ENCODE measurements at regions not wholly inside any gene's neighbourhood (a gene's known extent, or its start where the extent isn't known, plus 50 kb on each side); places are given as distances from the start of the nearest gene placed in this dataset.
"Not testable (repeated sequence)": the region's sequence is repeated elsewhere in the genome, so short reads cannot be mapped to it uniquely, and the experiment has no call there.

DNA sequence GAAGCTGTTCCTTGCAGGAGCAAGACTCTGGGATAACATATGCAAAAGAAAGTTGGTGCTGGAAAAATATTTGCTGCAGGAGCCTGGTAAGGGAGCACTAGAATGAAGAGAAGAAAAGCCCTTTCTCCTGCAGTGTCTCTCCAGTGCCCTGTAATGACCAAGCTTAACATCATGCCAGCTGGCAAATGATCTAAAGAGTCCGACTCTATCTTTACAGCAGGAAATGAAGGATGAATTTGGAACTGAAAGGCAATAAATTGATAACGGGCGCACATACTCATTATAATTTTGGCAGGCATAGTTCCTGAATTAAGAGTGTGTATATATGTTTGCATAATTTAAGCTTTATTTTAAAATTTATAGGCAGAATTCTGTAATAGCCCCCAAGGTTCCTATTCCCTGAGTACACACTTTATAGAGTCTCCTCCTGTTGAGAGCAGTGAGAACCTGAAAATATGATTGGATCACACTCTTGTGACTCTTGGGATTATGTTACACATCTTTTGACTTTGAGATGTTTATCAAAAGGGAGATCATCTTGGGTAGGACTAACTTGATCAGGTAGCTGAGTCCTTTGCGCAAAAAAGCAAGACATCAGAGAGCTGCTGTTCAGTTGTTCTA lies 299.0 kb upstream of the MBL2 start:
- ATAC-seq (no peak), DNase-seq (ENCODE audit: missing footprints) (no peak)
- intact Hi-C loops (cut with DNase I) = no loop called here

DNA sequence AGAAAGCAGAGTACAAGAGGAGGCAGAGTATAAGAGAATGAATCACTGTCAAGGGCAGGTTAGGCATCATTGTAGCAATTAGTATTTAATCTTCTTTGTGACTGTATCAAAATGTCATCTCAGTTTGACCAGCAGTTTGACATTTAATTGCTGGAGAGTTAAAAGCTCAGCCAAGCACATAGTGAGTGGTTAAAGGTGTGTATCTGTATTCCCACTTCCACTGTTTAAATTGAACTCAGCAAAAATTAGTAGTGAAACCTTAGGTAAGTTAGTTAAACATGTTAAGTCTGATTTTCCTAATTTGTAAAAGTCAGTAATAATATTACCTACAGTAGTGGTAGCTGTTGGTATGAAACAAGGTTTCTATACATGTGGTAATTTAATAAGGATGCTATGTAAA lies 296.4 kb upstream of the MBL2 start:
- DNase-seq (ENCODE audit: missing footprints) = no peak
- intact Hi-C loops (cut with DNase I) = no loop called here
- ATAC-seq = no peak

DNA sequence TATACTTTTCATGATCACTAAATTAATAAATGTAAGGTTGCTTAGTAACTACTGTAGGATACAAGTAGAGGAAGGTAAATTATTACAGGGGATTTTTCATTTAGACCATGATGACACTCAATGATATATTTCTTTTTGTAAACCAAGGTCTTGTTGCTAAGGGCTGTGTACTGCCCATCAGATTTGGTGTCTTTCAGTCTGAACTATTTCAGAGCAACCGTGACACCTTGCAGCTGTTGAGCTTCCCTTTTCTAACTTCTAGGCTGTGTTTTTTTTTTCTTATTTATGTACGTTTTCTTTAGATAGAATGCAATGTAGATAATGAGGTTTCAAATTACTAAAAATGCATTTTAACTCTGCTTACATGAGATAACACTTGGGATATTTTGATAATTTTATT lies 292.0 kb upstream of the MBL2 start:
- intact Hi-C loops (cut with DNase I) = no loop called here
- DNase-seq (ENCODE audit: missing footprints) = no peak
- no peak for ATAC-seq

DNA sequence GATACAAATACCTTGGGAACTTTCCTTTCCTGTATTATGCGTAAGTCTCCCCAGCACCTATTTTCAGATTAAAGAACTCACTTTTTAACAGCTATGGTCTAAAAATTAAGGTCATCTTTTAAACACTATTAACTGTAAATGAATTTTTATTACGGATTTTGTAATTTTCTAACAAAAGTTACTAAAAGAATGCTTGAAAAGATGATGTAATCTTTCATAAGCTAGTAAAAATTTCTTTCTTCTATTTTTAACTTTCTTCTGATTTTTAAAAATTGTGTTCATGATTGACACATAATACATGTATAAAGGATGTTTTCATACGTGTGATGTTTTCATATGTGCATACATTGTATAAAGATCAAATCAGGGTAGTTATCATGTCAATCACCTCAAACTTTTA lies 291.2 kb upstream of the MBL2 start:
- no peak for DNase-seq (ENCODE audit: missing footprints)
- intact Hi-C loops (cut with DNase I) = no loop called here
- no peak for ATAC-seq

DNA sequence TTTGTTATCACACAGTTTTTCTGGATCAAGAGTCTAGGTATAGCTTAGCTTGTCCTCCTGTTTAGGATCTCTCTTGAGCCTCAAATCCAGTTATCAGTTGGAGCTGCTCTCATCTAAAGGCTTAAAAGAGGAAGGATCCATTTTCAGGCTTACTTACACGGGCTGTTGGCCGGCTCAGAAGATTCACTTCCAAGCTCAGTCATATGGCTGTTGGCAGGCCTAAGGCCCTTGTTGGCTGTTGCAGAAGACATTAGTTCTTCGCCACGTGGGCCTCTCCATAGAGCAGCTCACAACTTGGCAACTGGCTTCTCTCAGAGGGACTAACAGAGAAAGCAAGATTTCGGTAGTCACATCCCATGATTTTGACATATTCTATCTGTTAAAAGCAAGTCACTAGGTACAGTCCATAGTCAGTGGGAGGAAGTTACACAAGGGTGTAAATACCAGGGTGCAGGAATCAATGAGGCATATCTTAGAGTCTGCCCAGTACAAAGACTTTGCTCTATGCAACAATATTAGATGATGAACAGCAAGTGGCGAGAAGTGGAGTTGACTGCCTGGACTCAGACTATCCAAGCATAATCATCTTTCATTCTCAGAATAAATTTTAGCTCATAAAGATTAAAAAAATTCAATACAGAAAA lies 280.1 kb upstream of the MBL2 start:
- ATAC-seq (no peak), DNase-seq (ENCODE audit: missing footprints) (no peak)
- intact Hi-C loops (cut with DNase I) = no loop called here

DNA sequence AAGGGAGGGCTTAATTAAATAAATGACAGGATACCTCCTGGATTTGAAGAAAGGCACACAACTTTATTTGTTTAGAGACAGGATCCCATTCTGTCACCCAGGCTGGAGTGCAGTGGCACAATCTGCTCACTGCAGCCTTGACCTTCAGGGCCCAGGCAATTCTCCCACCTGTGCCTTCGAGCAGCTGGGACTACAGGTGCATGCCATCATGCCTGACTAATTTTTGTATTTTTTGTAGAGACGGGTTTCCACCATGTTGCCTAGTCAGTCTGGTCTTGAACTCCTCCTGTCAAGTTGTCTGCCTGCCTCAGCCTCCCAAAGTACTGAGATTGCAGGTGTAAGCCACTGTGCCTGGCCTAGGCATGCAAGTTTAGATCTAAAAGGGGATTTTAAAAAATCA lies 272.7 kb upstream of the MBL2 start:
- ATAC-seq (no peak), DNase-seq (ENCODE audit: missing footprints) (no peak)
- intact Hi-C loops (cut with DNase I) = no loop called here

DNA sequence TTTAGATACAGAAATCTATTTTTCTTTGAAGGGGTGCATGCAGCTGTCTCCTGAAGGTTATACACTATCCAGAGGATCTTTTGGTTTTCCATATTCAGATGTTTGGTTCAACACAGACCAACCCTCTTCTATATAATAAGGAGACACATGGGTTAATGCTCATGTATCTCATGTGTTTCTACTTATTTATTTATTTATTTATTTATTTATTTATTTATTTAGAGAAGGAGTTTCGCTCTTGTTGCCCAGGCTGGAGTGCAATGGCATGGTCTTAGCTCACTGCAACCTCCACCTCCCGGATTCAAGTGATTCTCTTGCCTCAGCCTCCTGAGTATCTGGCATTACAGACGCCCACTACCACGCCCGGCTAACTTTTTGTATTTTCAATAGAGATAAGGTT lies 263.2 kb upstream of the MBL2 start:
- ATAC-seq; intact Hi-C loops (cut with DNase I); DNase-seq (ENCODE audit: missing footprints): not testable (repeated sequence)

DNA sequence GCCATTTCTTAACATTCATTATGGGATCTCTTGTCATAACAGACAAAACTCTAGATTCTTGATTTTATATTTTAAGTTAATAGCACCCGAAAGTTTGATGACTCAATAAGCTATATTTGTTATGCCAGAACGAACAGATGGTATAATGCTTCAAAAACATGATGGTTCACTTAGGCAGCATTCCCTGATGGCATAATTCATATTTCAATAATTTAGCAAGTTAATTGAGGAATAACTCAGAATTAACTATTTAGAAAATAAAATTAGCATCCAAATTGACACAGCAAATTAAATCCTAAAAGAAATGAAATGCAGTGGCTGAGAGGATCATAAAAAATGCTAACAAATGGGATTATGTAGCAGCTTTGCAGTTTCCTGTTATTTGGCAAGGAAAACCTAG lies 260.8 kb upstream of the MBL2 start:
- DNase-seq (ENCODE audit: missing footprints) = no peak
- intact Hi-C loops (cut with DNase I) = no loop called here
- ATAC-seq = no peak

DNA sequence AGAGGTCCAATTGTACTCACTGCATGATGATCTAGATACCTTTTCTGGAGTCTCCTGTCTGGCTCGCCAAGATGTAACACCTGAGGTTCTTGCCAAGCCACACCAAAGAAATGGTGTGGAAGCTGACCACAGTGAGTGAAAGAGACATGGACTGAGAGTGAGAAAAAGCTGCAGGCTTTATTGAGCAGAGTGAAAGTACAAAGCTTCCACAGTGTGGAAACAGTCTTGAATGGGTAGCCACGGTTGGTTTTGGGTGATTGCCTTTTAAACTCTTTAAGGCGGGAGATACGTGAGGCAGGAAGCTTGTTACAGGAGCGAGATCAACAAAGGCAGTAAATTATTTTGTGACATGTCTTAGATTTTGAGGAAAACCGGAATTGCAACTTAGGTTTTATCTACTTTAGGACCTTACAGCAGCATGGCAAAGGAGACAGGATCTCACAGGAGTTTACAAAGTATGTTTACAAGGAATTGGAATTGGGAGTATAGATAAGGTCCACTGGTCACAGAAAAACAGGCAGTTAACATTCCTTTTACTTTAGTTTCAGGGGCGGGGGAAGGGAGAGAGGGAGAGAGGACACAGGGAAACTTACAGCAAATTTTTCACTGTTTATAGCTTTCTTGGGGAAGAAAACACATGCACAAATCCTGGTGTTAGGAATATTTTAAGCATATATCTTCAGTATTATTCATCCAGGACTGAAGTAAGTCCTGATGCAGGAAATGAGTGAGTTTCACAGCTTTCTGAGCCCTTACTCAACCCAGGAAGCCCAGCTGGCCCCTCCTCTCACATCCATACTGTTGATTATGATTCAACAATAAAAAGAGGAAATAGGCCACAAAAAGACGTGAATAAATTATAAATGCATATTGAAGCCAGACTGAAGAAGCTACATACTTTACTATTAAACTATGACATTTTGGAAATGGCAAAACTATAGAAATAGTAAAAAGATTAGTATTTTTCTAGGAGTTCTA lies 257.6 kb upstream of the MBL2 start:
- DNase-seq (ENCODE audit: missing footprints) = peak; percentile 44
- intact Hi-C loops (cut with DNase I) = not testable (repeated sequence)

DNA sequence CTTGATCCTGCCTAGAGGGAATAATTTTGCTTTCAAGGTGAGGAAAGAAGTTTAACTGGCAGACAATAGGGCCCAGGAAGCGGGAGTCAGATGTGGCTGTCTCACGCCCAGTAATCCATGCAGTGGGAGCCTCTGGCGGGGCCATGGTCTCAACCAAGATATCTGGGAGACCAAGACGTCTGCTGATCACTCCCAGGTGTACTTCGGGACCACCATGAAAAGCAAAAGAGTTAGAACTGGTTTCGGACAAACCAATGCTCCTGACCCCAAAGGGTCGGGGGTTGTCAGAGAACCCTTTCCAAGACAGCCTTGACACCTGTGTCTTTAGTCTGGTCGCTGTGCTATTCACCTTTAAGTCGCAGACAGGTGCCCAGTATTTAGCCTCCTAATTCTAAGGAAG lies 256.9 kb upstream of the MBL2 start:
- DNase-seq (ENCODE audit: missing footprints) (no peak), ATAC-seq (no peak)
- intact Hi-C loops (cut with DNase I) = no loop called here

More for the DNA sequence above, 257.6 kb upstream of the MBL2 start:
- not testable (repeated sequence) for ATAC-seq

DNA sequence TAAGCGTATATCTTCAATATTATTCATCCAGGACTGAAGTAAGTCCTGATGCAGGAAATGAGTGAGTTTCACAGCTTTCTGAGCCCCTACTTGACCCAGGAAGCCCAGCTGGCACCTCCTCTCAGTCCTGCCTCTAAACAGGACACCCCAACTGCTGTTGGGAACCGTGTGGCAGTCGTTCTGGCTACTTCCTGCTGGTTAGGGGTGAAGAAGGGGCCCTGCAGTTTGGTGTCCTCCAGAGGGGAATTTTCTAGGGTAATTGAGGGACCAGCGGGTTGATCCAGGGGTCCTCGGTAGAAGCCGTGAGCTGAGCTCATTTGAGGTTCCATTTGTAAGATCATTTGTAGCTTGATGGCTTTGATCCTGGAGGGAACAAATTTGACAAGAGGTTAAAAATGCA lies 253.2 kb upstream of the MBL2 start:
- ATAC-seq; DNase-seq (ENCODE audit: missing footprints); intact Hi-C loops (cut with DNase I): not testable (repeated sequence)

DNA sequence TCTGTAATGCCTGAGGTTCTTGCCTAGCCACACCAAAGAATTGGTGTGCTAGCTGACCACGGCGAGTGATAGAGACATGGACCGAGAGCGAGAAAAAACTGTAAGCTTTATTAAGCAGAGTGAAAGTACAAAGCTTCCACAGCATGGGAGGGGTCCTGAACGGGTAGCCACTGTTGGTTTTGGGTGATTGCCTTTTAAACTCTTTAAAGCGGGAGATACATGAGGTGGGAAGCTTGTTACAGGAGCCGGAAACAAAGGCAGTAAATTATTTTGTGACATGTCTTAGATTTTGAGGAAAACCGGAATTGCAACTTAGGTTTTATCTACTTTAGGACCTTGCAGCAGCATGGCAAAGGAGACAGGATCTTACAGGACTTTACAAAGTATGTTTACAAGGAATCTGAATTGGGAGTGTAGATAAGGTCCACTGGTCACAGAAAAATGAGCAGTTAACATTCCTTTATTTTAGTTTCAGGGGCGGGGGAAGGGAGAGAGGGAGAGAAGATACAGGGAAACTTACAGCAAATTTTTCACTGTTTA lies 252.7 kb upstream of the MBL2 start:
- intact Hi-C loops (cut with DNase I) = no loop called here
- ATAC-seq = no peak
- DNase-seq (ENCODE audit: missing footprints) = no peak

DNA sequence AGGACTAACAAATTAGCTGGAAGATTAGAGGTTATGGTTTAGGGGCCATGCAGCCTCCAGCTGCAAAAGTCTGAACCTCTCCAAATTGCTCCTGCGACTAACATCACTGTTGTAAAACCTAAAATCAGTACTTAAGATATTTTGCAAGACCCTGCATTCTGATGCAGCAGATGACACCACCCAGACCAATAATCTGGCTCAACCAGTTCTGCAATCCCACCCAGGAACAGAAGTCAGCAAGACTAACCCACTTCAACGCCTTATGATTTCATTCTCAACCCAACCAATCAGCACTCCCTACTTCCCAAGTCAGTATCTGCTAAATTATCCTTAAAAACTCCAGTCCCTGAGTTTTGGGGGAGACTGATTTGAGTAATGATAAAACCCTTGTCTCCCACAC lies 250.8 kb upstream of the MBL2 start:
- ATAC-seq (no peak), DNase-seq (ENCODE audit: missing footprints) (no peak)
- intact Hi-C loops (cut with DNase I) = no loop called here

DNA sequence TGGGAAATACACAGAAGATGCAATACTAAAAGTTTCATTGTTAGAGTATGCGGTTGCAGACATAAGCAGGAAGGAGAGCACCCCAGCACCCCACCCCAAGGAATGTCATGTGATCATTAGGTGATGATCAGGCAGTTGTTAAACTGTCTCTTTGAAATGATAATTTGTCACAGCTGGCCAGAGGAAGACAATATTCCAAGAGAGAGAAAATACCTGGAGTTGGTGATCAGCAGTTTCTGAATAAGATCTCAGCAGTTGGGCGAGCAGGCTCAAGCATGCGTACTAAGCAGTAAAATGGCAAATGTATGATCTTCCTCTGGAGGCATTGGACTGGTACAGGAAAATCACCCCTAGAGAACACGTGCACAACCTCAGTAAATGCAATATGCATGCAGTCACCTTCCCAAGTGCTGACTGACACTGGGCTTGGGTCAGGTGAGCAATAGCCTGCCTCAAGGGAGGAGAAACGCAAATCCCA lies 250.1 kb upstream of the MBL2 start:
- intact Hi-C loops (cut with DNase I) = no loop called here
- DNase-seq (ENCODE audit: missing footprints) = no peak
- no peak for ATAC-seq

DNA sequence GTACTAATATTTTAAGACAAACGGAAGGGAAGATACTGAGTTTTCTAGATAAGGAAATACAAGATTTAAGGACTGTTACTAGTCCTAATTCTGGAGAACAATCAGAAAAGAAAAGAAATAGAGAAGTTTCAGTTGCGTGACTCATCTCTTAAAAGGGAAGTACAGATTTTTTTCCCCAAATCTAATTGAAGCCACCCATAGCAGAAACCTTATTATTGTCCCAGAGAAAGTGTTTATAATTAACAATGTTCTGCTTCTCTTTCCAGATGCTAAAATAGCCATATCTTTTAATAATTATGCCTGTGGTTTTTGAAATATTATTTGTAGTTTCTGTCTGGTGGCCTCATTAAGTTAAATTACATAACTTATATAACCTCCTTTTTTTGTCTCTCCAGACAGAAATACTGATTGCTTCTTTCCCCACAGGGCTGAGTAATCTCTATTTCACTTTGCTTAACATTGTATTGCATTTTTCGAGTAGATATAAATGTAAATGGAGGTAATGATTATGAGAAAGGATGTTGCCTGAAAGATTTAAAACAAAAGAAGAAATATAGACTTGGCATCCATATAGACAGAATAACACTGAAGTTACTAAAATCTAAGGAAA lies 240.7 kb upstream of the MBL2 start:
- intact Hi-C loops (cut with DNase I) = no loop called here
- ATAC-seq (no peak), DNase-seq (ENCODE audit: missing footprints) (no peak)

DNA sequence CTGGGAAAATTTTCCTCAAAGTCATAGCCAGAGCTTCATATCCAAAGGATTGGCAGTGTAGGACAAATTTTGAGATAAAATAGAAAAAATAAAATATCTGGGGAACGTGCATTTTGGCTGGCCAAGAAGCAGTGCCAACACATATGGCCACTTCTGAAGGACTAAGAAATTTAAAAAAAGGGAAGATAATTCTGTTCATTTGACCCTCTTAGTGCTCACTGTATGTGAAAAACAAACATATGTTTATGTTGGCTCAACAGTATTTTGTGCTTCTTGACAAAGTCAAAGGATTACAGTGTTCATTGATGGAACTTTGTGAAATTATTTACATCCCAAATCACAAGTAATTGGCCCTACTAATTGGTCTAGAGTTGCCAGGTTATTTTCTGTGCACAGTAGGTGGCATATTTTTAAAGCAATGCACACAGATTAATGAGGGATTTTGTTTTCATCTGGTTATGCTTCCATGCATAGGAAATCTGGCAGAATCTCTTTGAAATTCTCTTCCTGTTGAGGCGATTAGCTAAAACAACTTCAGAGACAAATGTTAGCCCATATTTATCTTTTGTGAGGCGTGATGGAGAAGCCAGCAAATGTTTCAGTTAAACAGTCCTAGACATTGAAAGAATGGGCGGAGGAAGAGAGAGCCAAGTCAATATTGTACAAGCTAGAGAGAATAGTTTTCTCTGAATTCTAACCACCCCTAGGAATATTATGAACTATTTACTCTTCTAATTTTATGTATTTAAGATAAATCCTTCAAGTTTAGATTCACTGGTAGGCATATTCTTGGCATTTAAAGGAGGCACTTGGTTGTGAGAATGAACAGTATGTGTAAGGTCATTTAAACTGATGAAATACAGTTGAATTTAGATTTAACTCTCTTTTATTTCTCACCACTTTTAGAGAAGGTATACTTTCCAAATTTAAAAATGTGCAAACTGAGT lies 237.7 kb upstream of the MBL2 start:
- ATAC-seq (no peak), DNase-seq (ENCODE audit: missing footprints) (no peak)
- intact Hi-C loops (cut with DNase I) = no loop called here

DNA sequence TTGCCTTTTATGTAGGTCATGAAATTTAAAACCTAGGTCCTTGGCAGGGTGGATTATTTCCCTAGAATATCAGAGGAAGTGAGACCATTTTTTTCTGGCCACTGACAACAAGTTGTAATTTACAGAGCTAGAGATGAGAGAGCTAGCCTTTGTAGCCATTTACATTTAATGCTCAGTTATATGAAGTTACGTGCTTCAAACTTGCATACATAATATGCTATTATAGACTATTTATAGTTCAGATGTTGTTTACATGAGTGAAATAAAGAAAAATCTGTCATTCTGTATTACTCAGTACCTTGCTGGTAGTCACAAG lies 234.9 kb upstream of the MBL2 start:
- ATAC-seq (no peak), DNase-seq (ENCODE audit: missing footprints) (no peak)
- intact Hi-C loops (cut with DNase I) = no loop called here
